ENCODE measurements at regions not wholly inside any gene's neighbourhood (a gene's known extent, or its start where the extent isn't known, plus 50 kb on each side); places are given as distances from the start of the nearest gene placed in this dataset.
A peak's percentile ranks its signal among the peaks of the same experiment; 100 is the strongest.

DNA sequence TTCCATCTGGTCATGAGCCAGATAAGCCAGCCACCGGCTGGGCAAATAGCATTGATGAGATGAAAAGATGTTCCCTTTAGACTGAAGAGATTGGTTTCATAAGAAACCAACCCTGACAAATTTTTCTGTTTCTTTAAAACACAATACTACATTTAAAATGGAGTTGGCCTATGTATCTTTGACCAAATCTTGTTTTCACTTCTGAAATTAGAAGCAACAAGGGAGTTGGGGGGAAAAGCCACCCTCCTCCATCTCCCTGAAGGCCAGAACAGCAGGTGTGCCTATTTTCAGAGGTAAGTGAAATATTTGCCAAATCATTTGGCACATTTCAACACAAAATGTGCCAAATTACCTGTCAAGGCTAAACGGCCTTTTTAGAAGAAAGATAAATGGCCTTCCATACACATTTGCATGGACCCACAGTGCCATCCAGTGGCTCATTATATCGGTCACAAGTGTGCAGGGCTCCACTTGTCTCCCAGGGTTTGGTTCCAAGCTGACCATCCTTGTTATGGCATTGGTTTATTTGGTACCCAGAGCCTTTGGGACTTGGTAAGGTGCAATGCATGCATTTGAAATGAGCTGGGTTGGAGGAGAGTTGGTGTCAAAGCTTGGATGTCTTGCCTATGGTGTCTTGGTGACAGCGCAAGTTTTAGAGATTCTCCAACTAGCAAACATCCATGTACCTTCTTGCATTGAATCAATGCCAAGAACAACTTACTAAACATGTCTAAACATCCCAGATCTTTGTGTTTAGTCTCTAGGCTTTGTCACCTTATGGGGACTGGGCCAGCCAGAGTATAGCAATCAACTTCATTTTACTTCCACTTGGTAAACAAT lies 372.0 kb upstream of the KIF2A start:
- Histone ChIP-seq H3K36me3 (ENCODE audit: control insufficient read depth, low read length) (no peaks in the 10 kb centered on the region), H3K9me3 (ENCODE audit: control insufficient read depth, insufficient read depth, low read length) (no peaks in the 10 kb centered on the region), H3K9me2 (replicated peaks; ENCODE audit: control insufficient read depth, low read length) (no peaks in the 10 kb centered on the region), H3F3A (ENCODE audit: control insufficient read depth, insufficient read depth) (no peaks in the 10 kb centered on the region), H3K27ac (ENCODE audit: low read depth, low read length) (no peak overlapping the region), H3K27me3 (ENCODE audit: control insufficient read depth, low read length) (no peaks in the 10 kb centered on the region), H3K4me3 (ENCODE audit: low read length) (no peak overlapping the region), H4K20me1 (ENCODE audit: control insufficient read depth, insufficient read depth, low read depth, low read length) (no peaks in the 10 kb centered on the region), H3K4me2 (ENCODE audit: low read length) (no peak overlapping the region), H3K4me1 (ENCODE audit: control insufficient read depth, low read length) (no peaks in the 10 kb centered on the region), H3K79me2 (ENCODE audit: control insufficient read depth, low read length) (no peaks in the 10 kb centered on the region)
- TF ChIP-seq, protein P1, sequence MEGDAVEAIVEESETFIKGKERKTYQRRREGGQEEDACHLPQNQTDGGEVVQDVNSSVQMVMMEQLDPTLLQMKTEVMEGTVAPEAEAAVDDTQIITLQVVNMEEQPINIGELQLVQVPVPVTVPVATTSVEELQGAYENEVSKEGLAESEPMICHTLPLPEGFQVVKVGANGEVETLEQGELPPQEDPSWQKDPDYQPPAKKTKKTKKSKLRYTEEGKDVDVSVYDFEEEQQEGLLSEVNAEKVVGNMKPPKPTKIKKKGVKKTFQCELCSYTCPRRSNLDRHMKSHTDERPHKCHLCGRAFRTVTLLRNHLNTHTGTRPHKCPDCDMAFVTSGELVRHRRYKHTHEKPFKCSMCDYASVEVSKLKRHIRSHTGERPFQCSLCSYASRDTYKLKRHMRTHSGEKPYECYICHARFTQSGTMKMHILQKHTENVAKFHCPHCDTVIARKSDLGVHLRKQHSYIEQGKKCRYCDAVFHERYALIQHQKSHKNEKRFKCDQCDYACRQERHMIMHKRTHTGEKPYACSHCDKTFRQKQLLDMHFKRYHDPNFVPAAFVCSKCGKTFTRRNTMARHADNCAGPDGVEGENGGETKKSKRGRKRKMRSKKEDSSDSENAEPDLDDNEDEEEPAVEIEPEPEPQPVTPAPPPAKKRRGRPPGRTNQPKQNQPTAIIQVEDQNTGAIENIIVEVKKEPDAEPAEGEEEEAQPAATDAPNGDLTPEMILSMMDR (IDR thresholded peaks at IDR 0.05; ENCODE audit: low read depth, low read length, poor library complexity, severe bottlenecking) = peak; percentile 50
- no peak for TF ChIP-seq EZH2phosphoT487 (IDR thresholded peaks at IDR 0.05; ENCODE audit: borderline replicate concordance, low read length)

DNA sequence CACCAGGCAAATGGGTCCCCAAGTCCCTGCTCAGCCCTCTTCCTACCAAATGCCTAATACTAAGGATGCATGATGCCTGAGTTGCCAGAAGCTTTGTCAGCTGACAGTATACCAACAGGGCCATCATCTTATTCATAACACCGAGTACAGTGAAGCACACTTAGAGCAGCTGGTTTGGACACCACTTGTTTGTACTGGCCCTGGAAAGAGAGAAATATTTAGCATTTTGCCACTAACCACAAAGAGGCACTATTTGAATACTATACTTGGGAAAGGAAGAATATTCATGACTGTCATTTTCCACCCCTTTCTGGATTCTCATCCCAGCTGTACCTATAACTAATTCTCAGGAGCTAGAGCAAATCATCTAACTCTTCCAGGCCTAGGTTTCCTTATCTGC lies 364.4 kb upstream of the KIF2A start:
- H3K4me3 ChIP-seq (ENCODE audit: low read length) = no peak overlapping the region
- H3F3A ChIP-seq (ENCODE audit: control insufficient read depth, insufficient read depth) = no peaks in the 10 kb centered on the region
- H3K9me2 ChIP-seq (replicated peaks; ENCODE audit: control insufficient read depth, low read length) = no peaks in the 10 kb centered on the region
- H3K9me3 ChIP-seq (ENCODE audit: control insufficient read depth, insufficient read depth, low read length) = no peaks in the 10 kb centered on the region
- no peaks in the 10 kb centered on the region for H3K27me3 ChIP-seq (ENCODE audit: control insufficient read depth, low read length)
- TF ChIP-seq EZH2phosphoT487 (IDR thresholded peaks at IDR 0.05; ENCODE audit: borderline replicate concordance, low read length) = no peak
- TF ChIP-seq, protein P1 (IDR thresholded peaks at IDR 0.05; ENCODE audit: low read depth, low read length, poor library complexity, severe bottlenecking) = no peak
- no peak overlapping the region for H3K27ac ChIP-seq (ENCODE audit: low read depth, low read length)
- no peak overlapping the region for H3K4me2 ChIP-seq (ENCODE audit: low read length)
- H3K79me2 ChIP-seq (ENCODE audit: control insufficient read depth, low read length) = no peaks in the 10 kb centered on the region
- H3K36me3 ChIP-seq (ENCODE audit: control insufficient read depth, low read length) = no peaks in the 10 kb centered on the region
- no peaks in the 10 kb centered on the region for H4K20me1 ChIP-seq (ENCODE audit: control insufficient read depth, insufficient read depth, low read depth, low read length)
- H3K4me1 ChIP-seq (ENCODE audit: control insufficient read depth, low read length) = no peaks in the 10 kb centered on the region

DNA sequence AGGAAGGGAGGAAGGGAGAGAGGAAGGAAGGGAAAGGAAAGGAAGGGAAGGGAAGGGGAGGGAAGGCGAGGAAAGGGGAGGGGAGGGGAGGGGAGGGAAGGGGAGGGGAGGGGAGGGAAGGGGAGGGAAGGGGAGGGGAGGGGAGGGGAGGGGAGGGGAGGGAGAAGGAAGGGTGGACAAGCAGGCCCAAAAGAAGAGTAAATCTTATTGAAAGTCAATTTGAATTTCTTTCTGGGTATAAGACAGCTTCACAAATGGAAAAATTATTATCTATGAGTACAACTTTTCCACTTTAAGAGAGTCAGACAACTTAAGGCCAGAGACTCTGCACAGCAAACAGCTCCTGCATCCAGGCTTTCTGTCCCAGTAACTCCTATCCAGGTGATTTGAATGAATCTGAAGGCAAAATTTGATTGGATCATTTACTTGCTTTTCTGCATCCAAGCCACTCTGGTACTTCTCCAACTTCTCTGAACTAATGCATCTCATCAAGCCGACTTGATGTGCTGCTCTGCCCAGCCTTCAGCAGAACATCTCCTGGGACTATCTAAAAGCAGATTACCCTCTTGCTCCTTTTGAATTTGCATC lies 363.4 kb upstream of the KIF2A start:
- Histone ChIP-seq H3K4me3 (ENCODE audit: low read length) (no peak overlapping the region), H3K79me2 (ENCODE audit: control insufficient read depth, low read length) (no peaks in the 10 kb centered on the region), H3K4me2 (ENCODE audit: low read length) (no peak overlapping the region), H3F3A (ENCODE audit: control insufficient read depth, insufficient read depth) (no peaks in the 10 kb centered on the region), H4K20me1 (ENCODE audit: control insufficient read depth, insufficient read depth, low read depth, low read length) (no peaks in the 10 kb centered on the region), H3K9me3 (ENCODE audit: control insufficient read depth, insufficient read depth, low read length) (no peaks in the 10 kb centered on the region), H3K27ac (ENCODE audit: low read depth, low read length) (no peak overlapping the region), H3K36me3 (ENCODE audit: control insufficient read depth, low read length) (no peaks in the 10 kb centered on the region), H3K27me3 (ENCODE audit: control insufficient read depth, low read length) (no peaks in the 10 kb centered on the region), H3K4me1 (ENCODE audit: control insufficient read depth, low read length) (no peaks in the 10 kb centered on the region), H3K9me2 (replicated peaks; ENCODE audit: control insufficient read depth, low read length) (no peaks in the 10 kb centered on the region)
- TF ChIP-seq, protein P1 (IDR thresholded peaks at IDR 0.05; ENCODE audit: low read depth, low read length, poor library complexity, severe bottlenecking) = no peak
- no peak for TF ChIP-seq EZH2phosphoT487 (IDR thresholded peaks at IDR 0.05; ENCODE audit: borderline replicate concordance, low read length)

Measured in DOHH2 (cell line).